Neuronal stem cell (in vitro differentiated cells): ENCODE measurements at regions not wholly inside any gene's neighbourhood (a gene's known extent, or its start where the extent isn't known, plus 50 kb on each side); places are given as distances from the start of the nearest gene placed in this dataset.

Source experiments
- DNase-seq: peaks from one replicate; pipeline ENCODE4 v3.0.0-alpha.2; 2013; ENCODE audit warnings: low spot score
- H2AFZ ChIP-seq: one replicate; pipeline ENCODE4 v1.6.1; 2013; ENCODE audit warnings: mild to moderate bottlenecking, low read length, inconsistent platforms
- H2AK5ac ChIP-seq: 2 replicates; pipeline ENCODE4 v1.6.1; 2013; ENCODE audit warnings: low read depth, mild to moderate bottlenecking, inconsistent platforms, low read length, moderate library complexity, mixed read lengths
- H2BK120ac ChIP-seq: 2 replicates; pipeline ENCODE4 v1.6.1; 2013; ENCODE audit warnings: low read depth, mild to moderate bottlenecking, inconsistent platforms, low read length, moderate library complexity, mixed read lengths
- H2BK12ac ChIP-seq: one replicate; pipeline ENCODE4 v1.6.1; 2013; ENCODE audit warnings: low read length, inconsistent platforms
- H2BK15ac ChIP-seq: 2 replicates; pipeline ENCODE4 v1.6.1; 2013; ENCODE audit warnings: mild to moderate bottlenecking, low read length, inconsistent platforms, mixed read lengths
- H2BK5ac ChIP-seq: one replicate; pipeline ENCODE4 v1.6.1; 2013; ENCODE audit warnings: inconsistent platforms, mild to moderate bottlenecking, low read length, moderate library complexity
- H3K14ac ChIP-seq: one replicate; pipeline ENCODE4 v1.6.1; 2013; ENCODE audit warnings: low read length, inconsistent platforms
- H3K18ac ChIP-seq: 2 replicates; pipeline ENCODE4 v1.6.1; 2013; ENCODE audit warnings: low read length, inconsistent platforms
- H3K23ac ChIP-seq: 2 replicates; pipeline ENCODE4 v1.6.1; 2013; ENCODE audit warnings: low read depth, mild to moderate bottlenecking, mixed read lengths, low read length, inconsistent platforms; ENCODE audit not compliant: poor library complexity
- H3K27ac ChIP-seq: replicated peaks from 3 replicates; pipeline ENCODE4 v1.5.1; 2013; ENCODE audit warnings: low read length, inconsistent platforms
- H3K27me3 ChIP-seq, 3 experiments: 2 replicates each; pipeline ENCODE4 v1.6.1; 2013; ENCODE audit warnings: low read length in 3 of 3, mild to moderate bottlenecking in 2 of 3, inconsistent platforms in 1 of 3, low read depth in 1 of 3, mixed read lengths in 1 of 3, moderate library complexity in 1 of 3; ENCODE audit not compliant: control insufficient read depth in 3 of 3, insufficient read depth in 3 of 3
- H3K36me3 ChIP-seq, 2 donors: replicated peaks in 1 of 2; 2 replicates each; pipeline ENCODE4 v1.6.1; 2013; ENCODE audit warnings: low read length in 2 of 2; ENCODE audit not compliant: control insufficient read depth in 2 of 2, insufficient read depth in 2 of 2
- H3K4ac ChIP-seq: 2 replicates; pipeline ENCODE4 v1.6.1; 2013; ENCODE audit warnings: inconsistent platforms, mild to moderate bottlenecking, low read length, moderate library complexity
- H3K4me1 ChIP-seq, 2 donors: 1 replicate in 1 of 2; 2 replicates in 1 of 2; pipeline ENCODE4 v1.6.1; 2013; ENCODE audit warnings: low read length in 2 of 2, low read depth in 1 of 2; ENCODE audit not compliant: control insufficient read depth in 2 of 2, insufficient read depth in 1 of 2
- H3K4me2 ChIP-seq: one replicate; pipeline ENCODE4 v1.6.1; 2013; ENCODE audit warnings: mild to moderate bottlenecking, low read length, inconsistent platforms; ENCODE audit not compliant: insufficient read depth, poor library complexity, severe bottlenecking
- H3K4me3 ChIP-seq, 2 donors: 2 replicates each; pipeline ENCODE4 v1.5.1; 2013; ENCODE audit warnings: low read length in 2 of 2, mild to moderate bottlenecking in 2 of 2, inconsistent platforms in 1 of 2, moderate library complexity in 1 of 2
- H3K79me1 ChIP-seq: one replicate; pipeline ENCODE4 v1.6.1; 2013; ENCODE audit warnings: low read depth, mild to moderate bottlenecking, inconsistent platforms, low read length, moderate library complexity
- H3K9ac ChIP-seq: one replicate; pipeline ENCODE4 v1.6.1; 2013; ENCODE audit warnings: mild to moderate bottlenecking, low read depth, low read length, inconsistent platforms; ENCODE audit not compliant: poor library complexity
- H3K9me3 ChIP-seq, 2 donors: replicated peaks in 1 of 2; 2 replicates each; pipeline versions ENCODE3 to v1.6.1; 2013; ENCODE audit warnings: low read length in 2 of 2, mild to moderate bottlenecking in 2 of 2, inconsistent platforms in 1 of 2, low read depth in 1 of 2, mixed read lengths in 1 of 2, moderate library complexity in 1 of 2; ENCODE audit not compliant: control insufficient read depth in 2 of 2, insufficient read depth in 1 of 2
- H4K8ac ChIP-seq: one replicate; pipeline ENCODE4 v1.6.1; 2013; ENCODE audit warnings: low read depth, mild to moderate bottlenecking, inconsistent platforms, low read length, moderate library complexity
- H4K91ac ChIP-seq: one replicate; pipeline ENCODE4 v1.6.1; 2013; ENCODE audit warnings: low read length, low read depth, mild to moderate bottlenecking, inconsistent platforms; ENCODE audit not compliant: poor library complexity
- WGBS, 2 donors: extraction: QIAGEN DNeasy Blood & Tissue Kit; methylation state at CpG; one replicate each; pipeline ENCODE4 v1.1.7; 2013; ENCODE audit warnings: missing lambda C conversion rate in 2 of 2, mixed read lengths in 1 of 2; ENCODE audit not compliant: insufficient read length in 2 of 2, insufficient replicate concordance in 1 of 2; ENCODE audit errors: extremely low coverage in 2 of 2; 5-methylcytosine and 5-hydroxymethylcytosine counted together

DNA sequence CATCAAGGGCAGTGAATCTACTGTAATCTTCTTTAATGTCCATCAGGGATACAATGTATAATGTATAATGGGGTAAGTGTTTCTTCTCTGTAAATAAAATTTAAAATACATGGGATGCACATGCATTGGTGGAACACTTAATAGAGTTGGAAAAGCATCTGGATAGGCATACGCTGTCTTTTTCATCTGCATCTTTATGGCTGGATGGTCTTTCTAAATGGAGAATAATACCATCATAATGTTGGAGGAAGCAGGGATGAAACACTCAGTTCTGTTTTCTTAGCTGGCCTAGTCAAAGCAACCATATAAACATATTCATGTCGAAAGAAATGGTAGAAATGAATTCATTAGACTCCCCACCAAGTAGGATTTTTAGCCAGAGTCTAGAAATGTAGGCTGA lies 202.8 kb downstream of the CDCA7 start:
- Histone ChIP-seq H3K18ac (no peak overlapping the region), H2AK5ac (no peak overlapping the region), H3K4me2 (no peak overlapping the region), H3K27ac (no peak overlapping the region), H3K4ac (no peak overlapping the region), H4K8ac (no peak overlapping the region), H3K9me3 (peaks cover 0 to 2% of the 10 kb centered on the region in 2 donors), H2BK120ac (no peak overlapping the region), H3K4me1 (peaks cover 2 to 13% of the 10 kb centered on the region in 2 donors), H3K23ac (no peak overlapping the region), H4K91ac (no peak overlapping the region), H3K79me1 (no peaks in the 10 kb centered on the region), H3K36me3 (no peaks in the 10 kb centered on the region), H2BK12ac (no peak overlapping the region), H3K27me3 (no peaks in the 10 kb centered on the region), H3K4me3 (no peak overlapping the region), H3K9ac (no peak overlapping the region), H2BK15ac (no peak overlapping the region), H2BK5ac (no peak overlapping the region), H2AFZ (no peak overlapping the region), H3K14ac (no peak overlapping the region)
- DNase-seq: no peak
- WGBS, 2 donors: no CpG with 5 or more reads among the region's 2 CpGs

- Histone ChIP-seq H2AFZ (peak overlapping the region; percentile 1), H3K9ac (no peak overlapping the region), H3K18ac (no peak overlapping the region), H3K14ac (no peak overlapping the region), H2BK120ac (no peak overlapping the region), H2BK15ac (no peak overlapping the region), H2AK5ac (no peak overlapping the region), H3K27me3 (no peaks in the 10 kb centered on the region), H3K4ac (no peak overlapping the region), H3K4me3 (no peak overlapping the region), H3K27ac (no peak overlapping the region), H3K36me3 (no peaks in the 10 kb centered on the region), H4K91ac (no peak overlapping the region), H4K8ac (no peak overlapping the region), H3K4me1 (peaks cover 0 to 17% of the 10 kb centered on the region in 2 donors), H2BK5ac (no peak overlapping the region), H3K9me3 (peaks cover 0 to 2% of the 10 kb centered on the region in 2 donors), H2BK12ac (no peak overlapping the region), H3K23ac (no peak overlapping the region), H3K79me1 (no peaks in the 10 kb centered on the region), H3K4me2 (no peak overlapping the region)
- no CpG with 5 or more reads among the region's 3 CpGs for WGBS, 2 donors
- no peak for DNase-seq
Measured at GRCh38 chr2:173567493-173567892, 212.8 kb downstream of the CDCA7 start.

- H4K8ac ChIP-seq: no peak overlapping the region
- peaks cover 0 to 4% of the 10 kb centered on the region in 2 donors for H3K9me3 ChIP-seq
- no peak overlapping the region for H3K4ac ChIP-seq
- DNase-seq: peak; percentile 23
- no peak overlapping the region for H3K18ac ChIP-seq
- H2BK5ac ChIP-seq: no peak overlapping the region
- H2BK12ac ChIP-seq: no peak overlapping the region
- H2BK120ac ChIP-seq: no peak overlapping the region
- H2AFZ ChIP-seq: no peak overlapping the region
- H3K27ac ChIP-seq: no peak overlapping the region
- no peak overlapping the region for H2BK15ac ChIP-seq
- H3K27me3 ChIP-seq: no peaks in the 10 kb centered on the region
- H3K14ac ChIP-seq: no peak overlapping the region
- H3K4me2 ChIP-seq: no peak overlapping the region
- H3K4me3 ChIP-seq: no peak overlapping the region
- H3K36me3 ChIP-seq: no peaks in the 10 kb centered on the region
- no peak overlapping the region for H3K23ac ChIP-seq
- H2AK5ac ChIP-seq: no peak overlapping the region
- peaks cover 0 to 17% of the 10 kb centered on the region in 2 donors for H3K4me1 ChIP-seq
- no peak overlapping the region for H3K9ac ChIP-seq
- no peak overlapping the region for H4K91ac ChIP-seq
- no peaks in the 10 kb centered on the region for H3K79me1 ChIP-seq
- no CpG with 5 or more reads among the region's 3 CpGs for WGBS, 2 donors
Measured at GRCh38 chr2:173568054-173568453, 213.4 kb downstream of the CDCA7 start.

- H3K9me3 ChIP-seq: peaks cover 0 to 7% of the 10 kb centered on the region in 2 donors
- H3K27me3 ChIP-seq: no peaks in the 10 kb centered on the region
- no peak overlapping the region for H2BK5ac ChIP-seq
- no peak overlapping the region for H3K14ac ChIP-seq
- H2BK15ac ChIP-seq: no peak overlapping the region
- no peak overlapping the region for H3K27ac ChIP-seq
- H3K36me3 ChIP-seq: no peaks in the 10 kb centered on the region
- no peak overlapping the region for H2BK12ac ChIP-seq
- no peak overlapping the region for H4K91ac ChIP-seq
- no peak overlapping the region for H4K8ac ChIP-seq
- no peak overlapping the region for H3K4me3 ChIP-seq
- no peak overlapping the region for H3K23ac ChIP-seq
- H3K18ac ChIP-seq: no peak overlapping the region
- no peak overlapping the region for H3K4me2 ChIP-seq
- H3K4me1 ChIP-seq: peaks cover 0 to 17% of the 10 kb centered on the region in 2 donors
- DNase-seq: peak; percentile 8
- WGBS, 2 donors: no CpG with 5 or more reads among the region's 10 CpGs
- H3K9ac ChIP-seq: no peak overlapping the region
- H2AK5ac ChIP-seq: no peak overlapping the region
- no peaks in the 10 kb centered on the region for H3K79me1 ChIP-seq
- no peak overlapping the region for H3K4ac ChIP-seq
- no peak overlapping the region for H2BK120ac ChIP-seq
- H2AFZ ChIP-seq: peak overlapping the region; percentile 93
Measured at GRCh38 chr2:173571021-173571821, 216.5 kb downstream of the CDCA7 start.
